ENCODE measurements at regions not wholly inside any gene's neighbourhood (a gene's known extent, or its start where the extent isn't known, plus 50 kb on each side); places are given as distances from the start of the nearest gene placed in this dataset.

GRCh38 chr16:64172226-64172625 is 949.6 kb downstream of the CDH11 start:
- TF ChIP-seq, protein P1, sequence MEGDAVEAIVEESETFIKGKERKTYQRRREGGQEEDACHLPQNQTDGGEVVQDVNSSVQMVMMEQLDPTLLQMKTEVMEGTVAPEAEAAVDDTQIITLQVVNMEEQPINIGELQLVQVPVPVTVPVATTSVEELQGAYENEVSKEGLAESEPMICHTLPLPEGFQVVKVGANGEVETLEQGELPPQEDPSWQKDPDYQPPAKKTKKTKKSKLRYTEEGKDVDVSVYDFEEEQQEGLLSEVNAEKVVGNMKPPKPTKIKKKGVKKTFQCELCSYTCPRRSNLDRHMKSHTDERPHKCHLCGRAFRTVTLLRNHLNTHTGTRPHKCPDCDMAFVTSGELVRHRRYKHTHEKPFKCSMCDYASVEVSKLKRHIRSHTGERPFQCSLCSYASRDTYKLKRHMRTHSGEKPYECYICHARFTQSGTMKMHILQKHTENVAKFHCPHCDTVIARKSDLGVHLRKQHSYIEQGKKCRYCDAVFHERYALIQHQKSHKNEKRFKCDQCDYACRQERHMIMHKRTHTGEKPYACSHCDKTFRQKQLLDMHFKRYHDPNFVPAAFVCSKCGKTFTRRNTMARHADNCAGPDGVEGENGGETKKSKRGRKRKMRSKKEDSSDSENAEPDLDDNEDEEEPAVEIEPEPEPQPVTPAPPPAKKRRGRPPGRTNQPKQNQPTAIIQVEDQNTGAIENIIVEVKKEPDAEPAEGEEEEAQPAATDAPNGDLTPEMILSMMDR (IDR thresholded peaks at IDR 0.05) = no peak
- DNase-seq (ENCODE audit: low spot score) (no peak), ATAC-seq (ENCODE audit: low FRiP score) (no peak)

GRCh38 chr16:64171632-64172031 is 950.2 kb downstream of the CDH11 start:
- TF ChIP-seq, protein P1 (IDR thresholded peaks at IDR 0.05) = no peak
- ATAC-seq (ENCODE audit: low FRiP score) (no peak), DNase-seq (ENCODE audit: low spot score) (no peak)

DNA sequence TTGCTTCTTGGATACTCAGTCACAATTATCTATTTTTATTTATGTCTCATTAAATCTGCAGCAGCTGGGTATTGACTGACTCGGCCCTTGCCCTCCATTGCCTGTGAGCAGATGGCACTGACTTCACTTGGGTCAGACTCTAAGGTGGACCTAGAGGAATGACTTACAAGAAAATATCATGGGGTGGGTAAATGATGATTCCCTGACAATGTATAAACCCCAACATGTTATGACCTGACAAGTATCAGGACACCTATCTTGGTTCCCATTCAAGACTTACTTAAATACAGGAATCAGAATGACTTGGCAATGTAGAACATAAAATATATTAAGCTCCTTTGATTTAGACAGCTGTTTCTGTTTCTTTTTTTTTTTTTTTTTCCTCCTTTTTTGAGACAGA is 953.5 kb downstream of the CDH11 start:
- TF ChIP-seq, protein P1 (IDR thresholded peaks at IDR 0.05) = no peak
- ATAC-seq (ENCODE audit: low FRiP score) (no peak), DNase-seq (ENCODE audit: low spot score) (no peak)

DNA sequence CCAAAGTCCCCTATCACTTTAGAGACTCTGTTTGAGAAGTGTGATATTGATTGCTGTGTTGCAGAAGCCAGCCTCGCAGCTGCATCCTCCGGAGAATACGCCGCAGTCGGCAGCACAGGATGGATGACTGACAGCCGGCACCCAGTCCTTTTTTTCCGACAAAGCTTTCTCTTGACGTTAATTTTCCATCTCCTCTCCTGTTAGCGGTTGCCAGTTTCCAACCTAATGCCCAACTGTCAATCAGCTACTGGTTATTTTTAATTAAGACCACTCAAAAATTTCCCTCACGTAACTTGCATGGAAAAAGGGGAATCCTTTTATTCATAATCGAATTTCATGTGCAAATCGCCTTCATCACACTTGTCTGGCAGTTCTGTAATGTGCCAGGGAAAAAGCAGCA is 953.9 kb downstream of the CDH11 start:
- ATAC-seq (ENCODE audit: low FRiP score) (no peak), DNase-seq (ENCODE audit: low spot score) (no peak)
- TF ChIP-seq, protein P1 (IDR thresholded peaks at IDR 0.05) = no peak

- no peak for ATAC-seq (ENCODE audit: low FRiP score)
- DNase-seq (ENCODE audit: low spot score) = no peak
- TF ChIP-seq, protein P1 (IDR thresholded peaks at IDR 0.05) = no peak
Observed at GRCh38 chr16:64165368-64165767, 956.5 kb downstream of the CDH11 start.

DNA sequence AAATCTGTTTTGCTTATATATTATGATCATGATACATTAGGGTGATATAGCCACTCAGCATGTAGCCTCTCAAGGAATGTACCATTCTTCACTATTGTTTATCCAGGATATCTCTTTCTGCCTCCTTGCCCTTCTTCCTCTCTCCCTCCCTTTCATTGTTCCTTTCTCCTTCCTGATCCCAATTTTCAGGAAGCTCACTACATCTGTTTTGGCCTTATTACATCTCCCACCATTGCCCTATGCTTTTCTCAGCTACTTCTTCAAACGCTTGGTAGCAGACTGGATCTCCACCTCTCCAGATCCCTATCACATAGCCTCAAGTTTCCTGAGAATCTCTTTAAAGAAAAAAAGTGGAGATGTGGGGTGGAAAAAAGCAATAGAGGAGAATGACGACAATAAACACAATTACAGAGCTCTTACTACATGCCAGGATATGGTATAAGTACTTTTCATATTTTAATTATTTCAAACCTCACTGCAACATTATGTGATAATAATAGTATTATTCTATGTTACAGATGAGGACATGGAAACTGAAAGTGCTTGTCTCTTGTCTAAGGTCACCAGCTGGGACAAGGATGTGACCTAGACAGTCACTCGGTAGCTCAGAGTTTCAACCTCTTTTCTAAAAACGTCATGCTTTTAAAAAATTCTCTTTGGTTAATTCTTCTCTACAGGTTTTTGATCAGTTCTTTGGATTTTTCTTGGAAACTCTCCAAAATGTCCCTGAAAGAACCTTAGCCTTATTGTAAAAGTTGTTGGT is 959.1 kb downstream of the CDH11 start:
- DNase-seq (ENCODE audit: low spot score) (no peak), ATAC-seq (ENCODE audit: low FRiP score) (no peak)
- TF ChIP-seq, protein P1 (IDR thresholded peaks at IDR 0.05) = no peak

GRCh38 chr16:64159976-64160375 is 961.9 kb downstream of the CDH11 start:
- ATAC-seq (ENCODE audit: low FRiP score) (no peak), DNase-seq (ENCODE audit: low spot score) (no peak)
- TF ChIP-seq, protein P1 (IDR thresholded peaks at IDR 0.05) = no peak

Data from omental fat pad (tissue), 3 donors.